ENCODE measurements at regions not wholly inside any gene's neighbourhood (a gene's known extent, or its start where the extent isn't known, plus 50 kb on each side); places are given as distances from the start of the nearest gene placed in this dataset.

DNA sequence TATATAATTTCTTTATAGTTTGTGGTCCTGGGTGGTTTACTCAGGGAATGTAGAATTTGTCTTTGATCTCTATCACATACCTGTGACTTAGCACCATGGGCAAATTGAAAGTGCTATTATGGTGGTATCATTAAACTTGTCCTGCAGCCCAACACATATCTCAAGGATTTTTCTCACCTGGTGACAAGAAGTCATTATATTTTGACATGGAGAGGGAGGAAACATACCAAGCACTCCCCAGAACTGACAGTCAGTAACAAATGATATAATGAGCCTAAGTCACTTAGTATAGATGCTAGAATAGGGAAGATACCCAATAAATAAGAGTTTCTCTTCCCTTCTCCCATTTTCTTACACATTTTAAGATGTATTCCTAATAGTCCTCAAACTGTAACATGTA is 805.5 kb upstream of the KIF2B start:
- TF ChIP-seq, protein P1, sequence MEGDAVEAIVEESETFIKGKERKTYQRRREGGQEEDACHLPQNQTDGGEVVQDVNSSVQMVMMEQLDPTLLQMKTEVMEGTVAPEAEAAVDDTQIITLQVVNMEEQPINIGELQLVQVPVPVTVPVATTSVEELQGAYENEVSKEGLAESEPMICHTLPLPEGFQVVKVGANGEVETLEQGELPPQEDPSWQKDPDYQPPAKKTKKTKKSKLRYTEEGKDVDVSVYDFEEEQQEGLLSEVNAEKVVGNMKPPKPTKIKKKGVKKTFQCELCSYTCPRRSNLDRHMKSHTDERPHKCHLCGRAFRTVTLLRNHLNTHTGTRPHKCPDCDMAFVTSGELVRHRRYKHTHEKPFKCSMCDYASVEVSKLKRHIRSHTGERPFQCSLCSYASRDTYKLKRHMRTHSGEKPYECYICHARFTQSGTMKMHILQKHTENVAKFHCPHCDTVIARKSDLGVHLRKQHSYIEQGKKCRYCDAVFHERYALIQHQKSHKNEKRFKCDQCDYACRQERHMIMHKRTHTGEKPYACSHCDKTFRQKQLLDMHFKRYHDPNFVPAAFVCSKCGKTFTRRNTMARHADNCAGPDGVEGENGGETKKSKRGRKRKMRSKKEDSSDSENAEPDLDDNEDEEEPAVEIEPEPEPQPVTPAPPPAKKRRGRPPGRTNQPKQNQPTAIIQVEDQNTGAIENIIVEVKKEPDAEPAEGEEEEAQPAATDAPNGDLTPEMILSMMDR (IDR thresholded peaks at IDR 0.05; ENCODE audit: low read depth, low read length, poor library complexity, severe bottlenecking): no peak
- no peak for TF ChIP-seq EZH2phosphoT487 (IDR thresholded peaks at IDR 0.05; ENCODE audit: borderline replicate concordance, low read length)
